ENCODE measurements at regions not wholly inside any gene's neighbourhood (a gene's known extent, or its start where the extent isn't known, plus 50 kb on each side); places are given as distances from the start of the nearest gene placed in this dataset.

DNA sequence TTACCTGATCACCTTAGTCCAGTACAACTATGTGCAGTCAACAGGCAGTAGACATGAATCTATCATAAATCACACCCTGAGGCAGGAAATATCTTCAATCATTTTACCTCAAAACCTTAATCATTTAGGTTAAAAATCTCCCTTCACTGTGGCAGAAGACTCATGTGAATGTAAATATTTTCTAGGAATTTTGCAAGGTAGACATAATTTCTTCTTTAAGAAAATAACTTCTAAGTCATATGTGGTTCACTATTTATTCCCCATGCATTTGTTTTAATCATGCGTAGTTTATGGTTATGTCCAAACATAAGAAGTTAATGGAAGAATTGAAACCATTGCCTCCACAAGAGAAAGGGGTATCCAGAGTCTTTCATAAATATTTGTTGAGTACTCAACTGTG, 97.0 kb downstream of the HMHB1 start:
- TF ChIP-seq YY1 (IDR thresholded peaks at IDR 0.05; ENCODE audit: insufficient read depth, insufficient read length) (no peak), ZNF274 (IDR thresholded peaks at IDR 0.05; ENCODE audit: low read depth, low read length) (no peak), SUZ12 (IDR thresholded peaks at IDR 0.05; ENCODE audit: extremely low read depth, insufficient read depth, insufficient read length) (no peak)
